PC-9 (cell line): ENCODE measurements at regions not wholly inside any gene's neighbourhood (a gene's known extent, or its start where the extent isn't known, plus 50 kb on each side); places are given as distances from the start of the nearest gene placed in this dataset.

ENCODE experiments used
- EZH2 ChIP-seq: fragments of 200-600 bp; sonication (generic); IDR thresholded peaks from 2 replicates; pipeline ENCODE4 v1.8.0; 2017; ENCODE audit warnings: antibody characterized with exemption, low read depth
- TF ChIP-seq, protein P1 (sequence below): fragments of 200-600 bp; sonication (generic); conservative IDR thresholded peaks from 2 replicates; pipeline ENCODE4 v1.6.1; 2017; ENCODE audit warnings: mixed run types, antibody characterized with exemption, mild to moderate bottlenecking, moderate library complexity

DNA sequence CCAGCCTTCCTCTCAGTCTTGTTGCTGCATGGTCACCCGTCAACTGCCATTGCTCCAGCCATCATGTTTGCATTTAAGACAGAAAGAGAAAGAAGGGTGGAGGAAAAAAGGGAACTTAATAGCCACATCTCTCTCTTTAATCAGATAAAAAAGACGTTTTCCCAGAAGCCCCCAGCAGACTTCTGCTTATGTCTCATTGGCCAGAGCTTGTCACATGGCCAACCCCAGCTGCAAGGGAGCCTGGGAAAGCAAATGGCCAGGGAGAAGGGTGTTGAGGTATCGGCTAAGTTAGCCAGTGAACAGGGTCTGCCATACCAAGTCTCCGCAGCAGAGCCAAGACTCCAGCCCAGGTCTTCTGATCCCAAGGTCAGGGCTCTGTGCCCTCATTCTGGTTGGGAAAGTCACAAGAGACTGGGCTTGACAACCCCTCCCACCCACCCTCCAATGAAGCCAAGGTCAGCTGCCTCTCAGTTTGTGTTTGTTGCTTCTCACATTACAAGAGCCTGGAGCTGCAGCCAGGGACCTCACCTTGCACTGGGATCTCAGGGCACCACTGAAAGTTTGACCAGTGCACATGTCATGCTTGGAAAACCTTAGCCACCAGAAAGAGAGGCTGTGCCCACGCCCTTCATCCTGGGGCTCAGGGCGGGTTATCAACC is 80.3 kb upstream of the LYZL2 start:
- TF ChIP-seq, protein P1, sequence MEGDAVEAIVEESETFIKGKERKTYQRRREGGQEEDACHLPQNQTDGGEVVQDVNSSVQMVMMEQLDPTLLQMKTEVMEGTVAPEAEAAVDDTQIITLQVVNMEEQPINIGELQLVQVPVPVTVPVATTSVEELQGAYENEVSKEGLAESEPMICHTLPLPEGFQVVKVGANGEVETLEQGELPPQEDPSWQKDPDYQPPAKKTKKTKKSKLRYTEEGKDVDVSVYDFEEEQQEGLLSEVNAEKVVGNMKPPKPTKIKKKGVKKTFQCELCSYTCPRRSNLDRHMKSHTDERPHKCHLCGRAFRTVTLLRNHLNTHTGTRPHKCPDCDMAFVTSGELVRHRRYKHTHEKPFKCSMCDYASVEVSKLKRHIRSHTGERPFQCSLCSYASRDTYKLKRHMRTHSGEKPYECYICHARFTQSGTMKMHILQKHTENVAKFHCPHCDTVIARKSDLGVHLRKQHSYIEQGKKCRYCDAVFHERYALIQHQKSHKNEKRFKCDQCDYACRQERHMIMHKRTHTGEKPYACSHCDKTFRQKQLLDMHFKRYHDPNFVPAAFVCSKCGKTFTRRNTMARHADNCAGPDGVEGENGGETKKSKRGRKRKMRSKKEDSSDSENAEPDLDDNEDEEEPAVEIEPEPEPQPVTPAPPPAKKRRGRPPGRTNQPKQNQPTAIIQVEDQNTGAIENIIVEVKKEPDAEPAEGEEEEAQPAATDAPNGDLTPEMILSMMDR: no peak
- no peak for TF ChIP-seq EZH2
